HG03342 (cell line): ENCODE measurements at regions not wholly inside any gene's neighbourhood (a gene's known extent, or its start where the extent isn't known, plus 50 kb on each side); places are given as distances from the start of the nearest gene placed in this dataset.

Experiments
- ATAC-seq: cut with Tn5 transposase; IDR thresholded peaks from one replicate; pipeline ENCODE4 v1.9.1; 2021; ENCODE audit warnings: mild to moderate bottlenecking, moderate library complexity; ENCODE audit not compliant: unreplicated experiment

- ATAC-seq, result no peak
Observed at GRCh38 chr12:18897823-18898222, 159.9 kb downstream of the CAPZA3 start.

GRCh38 chr12:18898470-18898869 is 160.6 kb downstream of the CAPZA3 start:
- ATAC-seq, result no peak

DNA sequence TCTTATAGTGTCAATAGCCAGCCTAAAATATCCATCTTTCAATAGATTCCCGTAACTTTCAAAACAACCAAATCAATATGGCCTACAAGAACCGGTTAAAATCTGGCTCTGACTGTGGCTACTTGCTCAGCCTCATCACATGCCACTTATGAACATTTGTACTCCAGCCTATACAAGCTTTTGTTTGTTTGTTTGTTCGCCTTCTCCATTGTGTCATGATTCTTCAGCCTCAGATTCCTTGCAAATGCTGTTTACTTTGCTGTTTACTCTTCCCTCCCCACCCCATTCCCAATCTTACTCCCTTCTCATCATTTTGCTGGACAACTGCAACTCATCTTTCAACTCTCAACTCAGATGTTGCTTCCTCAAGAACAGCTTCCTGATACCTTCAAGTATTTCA is 161.2 kb downstream of the CAPZA3 start:
- ATAC-seq, result no peak

GRCh38 chr12:18899678-18900317 is 161.9 kb downstream of the CAPZA3 start:
- ATAC-seq, result no peak

DNA sequence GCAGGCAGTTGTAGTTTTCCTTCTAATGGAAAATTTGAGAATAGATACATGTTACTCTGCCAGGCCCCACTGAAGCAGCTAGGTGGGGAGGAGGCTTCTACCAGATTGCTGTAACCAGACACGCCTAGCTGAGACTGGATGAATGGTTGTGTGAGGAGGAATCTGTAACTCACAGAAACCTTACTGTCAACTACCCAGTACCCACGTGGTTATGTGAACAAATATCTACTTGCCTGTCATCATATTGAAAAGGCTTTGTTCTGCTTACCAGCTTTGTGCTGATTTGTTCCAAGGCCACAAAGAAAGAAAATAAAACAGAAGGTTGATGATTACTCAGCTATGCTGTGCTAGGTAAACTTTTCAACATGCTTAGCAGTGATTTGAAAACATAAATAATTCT is 167.2 kb downstream of the CAPZA3 start:
- ATAC-seq, result no peak

- ATAC-seq, result no peak
Observed at GRCh38 chr12:18906395-18906794, 168.5 kb downstream of the CAPZA3 start.

DNA sequence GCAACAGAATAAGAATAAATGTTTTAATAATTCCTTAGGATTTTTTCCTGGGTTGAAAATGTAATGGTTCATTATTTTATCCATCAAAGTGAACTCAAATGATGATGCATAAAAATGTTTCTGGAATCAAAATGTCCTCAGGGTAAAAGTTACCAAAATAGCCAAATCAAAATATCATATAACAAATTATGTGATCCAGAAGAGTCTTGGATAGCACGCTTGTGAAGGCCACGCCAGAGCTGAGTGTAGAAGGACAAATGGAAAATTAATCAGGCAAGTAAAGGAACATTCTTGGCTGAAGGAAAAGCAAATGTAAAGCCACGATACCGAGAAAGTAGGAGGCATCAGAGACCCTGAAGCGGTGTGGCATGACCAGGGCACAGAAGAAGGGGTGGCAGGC is 169.2 kb downstream of the CAPZA3 start:
- ATAC-seq, result no peak

GRCh38 chr12:18907728-18908127 is 169.8 kb downstream of the CAPZA3 start:
- ATAC-seq, result no peak

DNA sequence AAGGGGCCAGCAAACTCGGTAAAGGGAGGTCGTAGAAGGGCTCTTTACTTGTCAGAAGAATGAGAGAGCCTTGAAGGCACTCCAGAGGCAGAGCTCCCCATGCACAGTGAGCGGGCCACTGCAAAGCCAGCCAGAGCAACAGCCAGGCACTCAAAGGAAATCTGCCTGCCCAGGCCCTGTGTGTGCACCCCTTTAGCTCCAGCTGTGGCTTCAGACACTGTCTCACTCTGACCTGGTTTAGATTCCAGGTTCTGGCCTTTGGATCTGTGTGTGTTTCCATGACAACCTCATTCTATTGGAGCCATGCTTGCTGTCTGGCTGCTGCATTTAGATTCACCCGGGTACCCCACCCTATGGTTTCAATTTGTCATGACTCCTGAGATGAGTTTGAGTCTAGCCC is 170.3 kb downstream of the CAPZA3 start:
- ATAC-seq, result no peak

DNA sequence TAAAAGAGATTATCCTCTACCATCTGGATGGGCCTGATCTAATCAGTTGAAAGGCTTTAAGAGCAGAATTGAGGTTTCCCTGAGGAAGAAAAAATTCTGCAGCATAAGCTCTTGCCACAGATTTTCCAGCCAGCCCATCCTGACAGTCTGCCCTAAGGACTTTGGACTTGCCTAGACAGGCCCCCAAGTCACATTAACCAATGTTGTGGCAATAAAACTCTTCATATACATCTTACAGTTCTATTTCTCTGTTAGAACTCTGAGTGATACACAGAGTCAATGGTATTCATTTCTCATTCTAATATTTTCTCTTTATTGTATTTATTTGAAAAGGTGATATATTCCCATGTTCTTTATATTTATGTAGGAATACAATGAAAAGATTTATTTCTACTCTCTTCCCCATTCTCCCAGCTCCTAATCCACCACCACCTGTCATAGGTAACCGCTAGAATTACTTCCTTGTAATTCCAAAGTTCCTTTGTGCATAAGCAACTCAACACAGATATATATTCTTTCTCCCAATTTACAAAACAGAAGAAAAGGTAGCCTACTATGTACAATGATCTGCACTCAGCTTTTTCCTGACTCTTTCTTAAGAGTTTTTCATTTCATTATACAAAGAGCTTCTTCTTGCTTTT is 182.1 kb downstream of the CAPZA3 start:
- ATAC-seq, result no peak

DNA sequence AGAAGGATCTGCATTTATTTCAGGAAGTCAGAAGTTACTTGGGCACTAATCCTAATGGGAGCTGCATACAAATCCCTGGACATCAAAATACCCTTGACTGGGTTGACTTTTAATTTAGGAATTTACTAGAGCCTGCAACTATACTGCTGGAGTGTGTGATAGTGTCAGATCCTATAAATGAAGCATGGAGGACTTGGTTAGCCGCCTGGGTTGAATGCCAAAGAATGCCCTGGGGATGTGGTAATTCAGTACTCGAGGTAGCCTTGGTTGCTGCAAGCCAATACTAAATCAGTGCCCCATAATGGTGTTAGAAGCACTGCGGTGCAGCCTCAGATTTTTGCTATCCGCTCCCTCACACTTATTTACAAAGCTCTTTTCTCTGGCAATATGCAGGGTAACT is 184.9 kb downstream of the CAPZA3 start:
- ATAC-seq, result no peak

DNA sequence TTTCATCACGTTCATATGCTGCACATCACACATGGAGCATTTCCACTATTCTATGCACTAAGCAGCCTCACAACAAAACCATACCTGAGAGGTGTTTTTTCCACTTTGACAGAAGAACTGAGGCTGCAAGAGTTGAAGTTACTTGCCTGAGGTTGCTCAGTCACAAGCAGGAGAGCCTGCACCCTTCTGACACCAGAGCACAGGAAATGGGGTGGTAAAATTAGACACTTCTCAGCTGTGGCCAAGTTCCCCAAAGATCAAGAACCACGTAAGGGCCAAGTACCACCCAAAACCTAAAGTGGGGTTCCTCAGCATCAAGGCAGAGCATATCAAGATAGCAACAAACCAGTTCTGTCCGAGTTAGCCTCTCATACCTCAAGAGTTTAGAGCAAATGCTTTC is 185.8 kb downstream of the CAPZA3 start:
- no peak for ATAC-seq

DNA sequence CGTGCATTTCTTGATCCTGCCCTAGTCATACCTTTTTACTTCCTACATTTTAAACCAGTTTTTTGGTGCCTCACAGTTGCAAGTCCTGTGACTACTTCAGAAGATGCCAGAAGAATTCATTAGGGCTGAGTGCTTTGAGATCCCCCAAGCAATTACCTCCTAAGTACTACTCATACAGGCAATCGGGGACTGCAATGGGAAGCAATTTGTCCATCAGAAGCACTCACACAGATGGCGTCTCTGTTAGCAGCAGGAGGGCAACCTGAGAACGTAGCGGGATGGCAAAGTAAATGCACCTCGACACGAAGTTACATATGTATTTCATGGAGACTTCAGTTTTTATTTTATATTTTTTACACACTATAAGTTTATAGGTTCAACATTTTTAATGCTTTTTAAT is 188.3 kb downstream of the CAPZA3 start:
- no peak for ATAC-seq

DNA sequence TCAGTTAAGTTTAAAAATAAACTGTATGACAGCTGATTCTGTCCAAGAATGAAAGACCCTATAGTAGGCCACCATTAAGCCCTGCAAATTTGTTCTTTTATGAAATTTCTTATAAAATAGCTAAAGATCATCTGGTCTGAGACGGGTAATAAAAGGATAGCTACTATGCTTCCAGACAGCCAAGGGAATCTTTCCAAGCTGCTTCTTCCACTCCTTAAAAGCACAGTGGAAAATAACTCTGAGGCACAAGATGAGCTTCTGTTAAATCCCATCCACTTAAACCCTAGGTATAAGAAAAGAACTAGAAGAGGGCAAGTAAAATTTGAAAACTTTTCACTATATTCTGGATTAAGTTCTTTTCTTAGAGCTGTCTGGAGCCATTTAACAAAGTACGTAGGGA is 194.3 kb downstream of the CAPZA3 start:
- no peak for ATAC-seq

DNA sequence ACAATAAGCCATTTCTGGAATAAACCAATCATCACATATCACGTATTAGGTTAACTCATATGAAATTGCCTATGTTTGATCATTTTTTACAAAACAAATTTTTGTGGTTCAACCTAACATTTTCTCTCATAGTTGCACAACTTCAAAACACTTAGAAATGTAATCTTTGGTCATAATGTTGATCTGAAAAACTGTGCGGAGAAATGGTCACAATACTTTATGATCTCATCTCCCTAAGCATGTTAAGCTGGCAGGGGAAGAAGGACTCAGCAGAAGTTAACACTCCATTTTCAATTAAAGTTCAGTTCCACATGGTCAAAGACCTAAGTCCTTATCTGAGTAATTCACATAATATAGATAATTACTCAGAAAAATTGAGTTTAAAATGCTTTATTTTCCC is 194.8 kb downstream of the CAPZA3 start:
- no peak for ATAC-seq

DNA sequence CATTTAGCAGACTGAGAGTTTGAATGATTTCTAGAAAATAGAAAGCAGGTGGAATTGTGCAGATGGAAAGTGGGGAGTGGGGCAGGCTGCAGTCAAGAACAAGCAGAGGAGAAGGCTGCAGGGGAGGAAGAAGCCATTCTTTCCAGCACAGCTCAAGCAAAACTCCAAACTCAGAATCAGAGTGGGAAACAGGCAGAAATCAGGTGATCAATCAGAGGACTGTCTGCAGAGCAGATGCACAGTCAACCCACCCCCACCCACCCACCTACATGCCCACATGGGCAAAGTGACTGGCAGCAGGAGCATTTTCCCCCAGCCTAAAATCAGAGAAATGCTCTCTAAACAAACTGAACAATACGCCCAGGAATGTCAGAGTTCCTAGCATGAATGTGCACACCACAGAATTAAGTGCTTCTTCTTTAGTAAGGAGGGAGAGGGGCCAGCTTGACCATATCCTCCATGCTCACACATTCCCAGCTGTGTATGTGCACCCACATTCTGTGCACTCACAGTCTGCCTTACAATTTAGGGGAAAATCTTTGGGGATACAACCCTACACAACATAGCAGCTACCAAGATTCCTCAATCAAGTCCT is 194.1 kb upstream of the PLEKHA5 start:
- no peak for ATAC-seq

DNA sequence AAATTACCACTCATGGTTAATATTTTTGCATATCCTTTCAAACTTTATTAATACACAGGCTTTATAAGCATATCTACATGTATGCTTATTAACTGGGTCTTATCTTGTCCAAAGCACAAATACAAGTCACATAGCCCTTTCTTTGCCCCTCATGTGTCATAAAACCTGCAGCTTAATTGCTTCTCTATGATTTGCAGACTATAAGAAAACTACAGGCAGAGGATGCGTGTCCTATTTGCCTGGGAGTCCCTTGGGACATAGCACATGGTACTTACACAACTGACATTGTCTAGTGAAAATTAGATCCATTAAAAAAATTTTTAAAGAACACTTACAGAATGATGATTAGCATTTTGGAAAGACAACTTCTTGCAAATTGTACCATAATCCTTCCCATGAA is 190.5 kb upstream of the PLEKHA5 start:
- no peak for ATAC-seq

GRCh38 chr12:18942669-18943068 is 186.9 kb upstream of the PLEKHA5 start:
- no peak for ATAC-seq

GRCh38 chr12:18943200-18943599 is 186.3 kb upstream of the PLEKHA5 start:
- no peak for ATAC-seq

DNA sequence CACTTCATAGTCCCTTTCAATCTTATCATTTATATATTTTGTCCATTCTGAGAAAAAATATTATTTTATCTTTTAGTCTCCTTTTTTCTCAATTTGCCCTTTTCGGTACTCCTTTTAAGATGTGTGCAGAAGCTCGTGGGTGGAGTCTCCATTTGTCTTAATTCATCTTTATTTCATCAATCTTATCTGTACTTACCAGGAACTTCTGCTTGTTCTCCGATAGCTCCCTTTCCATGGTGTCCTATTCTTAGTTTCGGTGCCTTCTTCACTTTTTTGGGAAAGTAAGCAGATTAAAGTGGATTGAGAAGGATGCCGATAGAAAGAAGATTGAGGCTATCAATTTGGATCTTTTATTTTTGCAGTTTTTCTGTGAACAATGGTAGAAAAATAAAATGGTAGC is 183.4 kb upstream of the PLEKHA5 start:
- no peak for ATAC-seq

GRCh38 chr12:18951218-18951617 is 178.3 kb upstream of the PLEKHA5 start:
- ATAC-seq, result no peak

- ATAC-seq, result no peak
Observed at GRCh38 chr12:18953505-18953904, 176.0 kb upstream of the PLEKHA5 start.

GRCh38 chr12:18955594-18955993 is 173.9 kb upstream of the PLEKHA5 start:
- no peak for ATAC-seq
